SJCRH30 (cell line): ENCODE measurements at regions not wholly inside any gene's neighbourhood (a gene's known extent, or its start where the extent isn't known, plus 50 kb on each side); places are given as distances from the start of the nearest gene placed in this dataset.

Experiments used
- DNase-seq, 2 experiments: peaks; one replicate each; pipeline ENCODE4 v3.0.0-alpha.2; 2015 to 2020
- H3K27ac ChIP-seq: fragments of 250-450 bp; sonication (Bioruptor Pico); 2 replicates; pipeline ENCODE4 v1.5.1; 2020; ENCODE audit warnings: mild to moderate bottlenecking, moderate library complexity
- H3K27me3 ChIP-seq: fragments of 250-450 bp; sonication (Bioruptor Pico); 2 replicates; pipeline ENCODE4 v1.5.1; 2020; ENCODE audit warnings: mild to moderate bottlenecking, moderate library complexity
- H3K36me3 ChIP-seq: fragments of 250-450 bp; sonication (Bioruptor Pico); 2 replicates; pipeline ENCODE4 v1.5.1; 2020; ENCODE audit warnings: mild to moderate bottlenecking, moderate library complexity
- H3K4me1 ChIP-seq: fragments of 250-450 bp; sonication (Bioruptor Pico); 2 replicates; pipeline ENCODE4 v1.5.1; 2020; ENCODE audit warnings: mild to moderate bottlenecking, moderate library complexity
- H3K4me3 ChIP-seq: fragments of 250-450 bp; sonication (Bioruptor Pico); 2 replicates; pipeline ENCODE4 v1.5.1; 2020; ENCODE audit warnings: mild to moderate bottlenecking, moderate library complexity
- H3K9me3 ChIP-seq: fragments of 250-450 bp; sonication (Bioruptor Pico); replicated peaks from 2 replicates; pipeline ENCODE4 v1.5.1; 2020; ENCODE audit warnings: mild to moderate bottlenecking, moderate library complexity

GRCh38 chrX:39840581-39841093 is 257.1 kb downstream of the BCOR start:
- no peaks in the 10 kb centered on the region for H3K27me3 ChIP-seq
- peaks cover 30% of the 10 kb centered on the region for H3K4me1 ChIP-seq
- DNase-seq, result peak; percentile 33 to 52
- H3K9me3 ChIP-seq, result no peaks in the 10 kb centered on the region
- peak overlapping the region; percentile 83 for H3K27ac ChIP-seq
- H3K4me3 ChIP-seq, result peak overlapping the region; percentile 31
- no peaks in the 10 kb centered on the region for H3K36me3 ChIP-seq

GRCh38 chrX:39841604-39842003 is 256.2 kb downstream of the BCOR start:
- Histone ChIP-seq H3K27me3 (no peaks in the 10 kb centered on the region), H3K27ac (peak overlapping the region; percentile 83), H3K36me3 (no peaks in the 10 kb centered on the region), H3K9me3 (no peaks in the 10 kb centered on the region), H3K4me3 (no peak overlapping the region), H3K4me1 (peaks cover 29% of the 10 kb centered on the region)
- DNase-seq, result peak in 1 of 2 experiments; percentile 11

- no peaks in the 10 kb centered on the region for H3K9me3 ChIP-seq
- H3K36me3 ChIP-seq, result no peaks in the 10 kb centered on the region
- no peaks in the 10 kb centered on the region for H3K27me3 ChIP-seq
- H3K27ac ChIP-seq, result no peak overlapping the region
- no peak overlapping the region for H3K4me3 ChIP-seq
- no peak for DNase-seq
- H3K4me1 ChIP-seq, result peaks cover 23% of the 10 kb centered on the region
These were observed 255.3 kb downstream of the BCOR start for GRCh38 chrX:39842281-39842973.

- H3K27ac ChIP-seq, result no peak overlapping the region
- peaks cover 27% of the 10 kb centered on the region for H3K4me1 ChIP-seq
- H3K4me3 ChIP-seq, result no peak overlapping the region
- DNase-seq, result peak in 1 of 2 experiments; percentile 22
- H3K27me3 ChIP-seq, result no peaks in the 10 kb centered on the region
- no peaks in the 10 kb centered on the region for H3K36me3 ChIP-seq
- no peaks in the 10 kb centered on the region for H3K9me3 ChIP-seq
These were observed 254.4 kb downstream of the BCOR start for GRCh38 chrX:39843318-39843717.

- H3K4me1 ChIP-seq, result peaks cover 20% of the 10 kb centered on the region
- H3K27ac ChIP-seq, result no peak overlapping the region
- H3K27me3 ChIP-seq, result no peaks in the 10 kb centered on the region
- no peaks in the 10 kb centered on the region for H3K9me3 ChIP-seq
- DNase-seq, result no peak
- no peak overlapping the region for H3K4me3 ChIP-seq
- no peaks in the 10 kb centered on the region for H3K36me3 ChIP-seq
These were observed 252.5 kb downstream of the BCOR start for GRCh38 chrX:39845233-39845632.

GRCh38 chrX:39846460-39846859 is 251.3 kb downstream of the BCOR start:
- no peak overlapping the region for H3K27ac ChIP-seq

GRCh38 chrX:39848243-39848642 is 249.5 kb downstream of the BCOR start:
- peaks cover 6% of the 10 kb centered on the region for H3K4me1 ChIP-seq
- no peaks in the 10 kb centered on the region for H3K9me3 ChIP-seq
- no peaks in the 10 kb centered on the region for H3K27me3 ChIP-seq
- H3K27ac ChIP-seq, result peak overlapping the region; percentile 27
- H3K36me3 ChIP-seq, result no peaks in the 10 kb centered on the region
- DNase-seq, result peak; percentile 25 to 53
- H3K4me3 ChIP-seq, result no peak overlapping the region

More at GRCh38 chrX:39846460-39846859, 251.3 kb downstream of the BCOR start:
- H3K36me3 ChIP-seq, result no peaks in the 10 kb centered on the region
- no peak for DNase-seq
- no peaks in the 10 kb centered on the region for H3K27me3 ChIP-seq
- H3K4me3 ChIP-seq, result no peak overlapping the region
- peaks cover 10% of the 10 kb centered on the region for H3K4me1 ChIP-seq
- no peaks in the 10 kb centered on the region for H3K9me3 ChIP-seq

- H3K4me3 ChIP-seq, result no peak overlapping the region
- H3K36me3 ChIP-seq, result no peaks in the 10 kb centered on the region
- H3K27ac ChIP-seq, result no peak overlapping the region
- peaks cover 7% of the 10 kb centered on the region; the same call in 1 of the 2 replicates for H3K4me1 ChIP-seq
- no peaks in the 10 kb centered on the region for H3K27me3 ChIP-seq
- no peak for DNase-seq
- no peaks in the 10 kb centered on the region for H3K9me3 ChIP-seq
These were observed 248.9 kb downstream of the BCOR start for GRCh38 chrX:39848900-39849299.

GRCh38 chrX:39850209-39850608 is 247.5 kb downstream of the BCOR start:
- Histone ChIP-seq H3K9me3 (no peaks in the 10 kb centered on the region), H3K36me3 (no peaks in the 10 kb centered on the region)

GRCh38 chrX:39850630-39851152 is 247.1 kb downstream of the BCOR start:
- no peaks in the 10 kb centered on the region for H3K36me3 ChIP-seq
- H3K27me3 ChIP-seq, result no peaks in the 10 kb centered on the region
- H3K4me1 ChIP-seq, result peaks cover 15% of the 10 kb centered on the region
- H3K9me3 ChIP-seq, result no peaks in the 10 kb centered on the region
- DNase-seq, result peak in 1 of 2 experiments; percentile 22
- no peak overlapping the region for H3K27ac ChIP-seq
- no peak overlapping the region for H3K4me3 ChIP-seq

More at GRCh38 chrX:39850209-39850608, 247.5 kb downstream of the BCOR start:
- no peak overlapping the region for H3K4me3 ChIP-seq
- no peak for DNase-seq
- no peak overlapping the region for H3K27ac ChIP-seq
- no peaks in the 10 kb centered on the region for H3K27me3 ChIP-seq
- peaks cover 11% of the 10 kb centered on the region for H3K4me1 ChIP-seq

- Histone ChIP-seq H3K9me3 (no peaks in the 10 kb centered on the region), H3K27ac (no peak overlapping the region), H3K4me1 (peaks cover 15% of the 10 kb centered on the region), H3K4me3 (no peak overlapping the region), H3K27me3 (no peaks in the 10 kb centered on the region), H3K36me3 (no peaks in the 10 kb centered on the region)
- no peak for DNase-seq
These were observed 245.9 kb downstream of the BCOR start for GRCh38 chrX:39851745-39852455.

- no peak overlapping the region for H3K4me3 ChIP-seq
- H3K9me3 ChIP-seq, result no peaks in the 10 kb centered on the region
- no peak overlapping the region for H3K27ac ChIP-seq
- no peaks in the 10 kb centered on the region for H3K27me3 ChIP-seq
- peaks cover 15% of the 10 kb centered on the region for H3K4me1 ChIP-seq
- no peak for DNase-seq
- no peaks in the 10 kb centered on the region for H3K36me3 ChIP-seq
These were observed 245.3 kb downstream of the BCOR start for GRCh38 chrX:39852491-39852890.

- no peaks in the 10 kb centered on the region for H3K36me3 ChIP-seq
- H3K27me3 ChIP-seq, result no peaks in the 10 kb centered on the region
- H3K4me1 ChIP-seq, result peaks cover 12% of the 10 kb centered on the region; the same call in 1 of the 2 replicates
- no peaks in the 10 kb centered on the region for H3K9me3 ChIP-seq
- no peak overlapping the region for H3K27ac ChIP-seq
- DNase-seq, result no peak
- no peak overlapping the region for H3K4me3 ChIP-seq
These were observed 244.2 kb downstream of the BCOR start for GRCh38 chrX:39853417-39854030.

GRCh38 chrX:39854772-39855747 is 242.7 kb downstream of the BCOR start:
- DNase-seq, result no peak
- Histone ChIP-seq H3K27ac (peak overlapping the region; percentile 75), H3K27me3 (no peaks in the 10 kb centered on the region), H3K9me3 (no peaks in the 10 kb centered on the region), H3K36me3 (no peaks in the 10 kb centered on the region), H3K4me3 (no peak overlapping the region), H3K4me1 (peaks cover 17% of the 10 kb centered on the region; the same call in 1 of the 2 replicates)
